ENCODE measurements at regions not wholly inside any gene's neighbourhood (a gene's known extent, or its start where the extent isn't known, plus 50 kb on each side); places are given as distances from the start of the nearest gene placed in this dataset.

GRCh38 chr1:108049178-108049819, 84.3 kb upstream of the VAV3 start:
- CTCF ChIA-PET: no interaction called here
- H3K4me3 ChIP-seq (ENCODE audit: low read length): no peak overlapping the region
- peaks cover 31% of the 10 kb centered on the region for H3K4me1 ChIP-seq (ENCODE audit: insufficient read depth, low read length)
- H3K4me1 Mint-ChIP-seq: peaks cover 0 to 32% (median 20%) of the 10 kb centered on the region in 3 donors
- no peaks in the 10 kb centered on the region for H3K36me3 ChIP-seq (ENCODE audit: insufficient read depth, low read length)
- H3K36me3 Mint-ChIP-seq: peaks cover 0 to 7% (median 0%) of the 10 kb centered on the region in 3 donors
- no peak overlapping the region for H3K27ac ChIP-seq (ENCODE audit: low read depth, low read length)
- H3K27me3 Mint-ChIP-seq: peaks cover 2 to 26% of the 10 kb centered on the region in 2 donors
- H3K9me3 Mint-ChIP-seq: no peaks in the 10 kb centered on the region
- no peaks in the 10 kb centered on the region for H3K27me3 ChIP-seq (ENCODE audit: insufficient read depth, low read length, poor library complexity, severe bottlenecking)
- peak in 2 of 5 donors; percentile 14 to 16 for DNase-seq
- H3K9me3 ChIP-seq (ENCODE audit: low read length): no peaks in the 10 kb centered on the region
- peak overlapping the region in 3 of 7 donors; percentile 29 to 69 (median 56) for H3K4me3 Mint-ChIP-seq
- peak overlapping the region in 1 of 8 donors; percentile 10 for H3K27ac Mint-ChIP-seq
- POLR2A ChIA-PET: no interaction called here

GRCh38 chr1:108048301-108049177, 83.6 kb upstream of the VAV3 start:
- Mint-ChIP-seq H3K36me3 (peaks cover 0 to 7% (median 0%) of the 10 kb centered on the region in 3 donors), H3K9me3 (no peaks in the 10 kb centered on the region), H3K27ac (peak overlapping the region in 1 of 8 donors; percentile 9), H3K4me1 (peaks cover 0 to 32% (median 20%) of the 10 kb centered on the region in 3 donors), H3K27me3 (peaks cover 2 to 26% of the 10 kb centered on the region in 2 donors), H3K4me3 (no peak overlapping the region)
- H3K4me1 ChIP-seq (ENCODE audit: insufficient read depth, low read length): peaks cover 38% of the 10 kb centered on the region
- H3K9me3 ChIP-seq (ENCODE audit: low read length): no peaks in the 10 kb centered on the region
- ChIA-PET CTCF (no interaction called here), POLR2A (no interaction called here)
- no peaks in the 10 kb centered on the region for H3K36me3 ChIP-seq (ENCODE audit: insufficient read depth, low read length)
- H3K27me3 ChIP-seq (ENCODE audit: insufficient read depth, low read length, poor library complexity, severe bottlenecking): no peaks in the 10 kb centered on the region
- no peak overlapping the region for H3K27ac ChIP-seq (ENCODE audit: low read depth, low read length)
- DNase-seq: no peak
- H3K4me3 ChIP-seq (ENCODE audit: low read length): no peak overlapping the region

- no peaks in the 10 kb centered on the region for H3K27me3 ChIP-seq (ENCODE audit: insufficient read depth, low read length, poor library complexity, severe bottlenecking)
- CTCF ChIA-PET: no interaction called here
- H3K36me3 ChIP-seq (ENCODE audit: insufficient read depth, low read length): no peaks in the 10 kb centered on the region
- H3K4me1 ChIP-seq (ENCODE audit: insufficient read depth, low read length): peaks cover 41% of the 10 kb centered on the region
- Mint-ChIP-seq H3K4me3 (no peak overlapping the region), H3K27ac (no peak overlapping the region), H3K9me3 (no peaks in the 10 kb centered on the region), H3K27me3 (peaks cover 2 to 26% of the 10 kb centered on the region in 2 donors), H3K4me1 (peaks cover 9 to 41% (median 20%) of the 10 kb centered on the region in 3 donors), H3K36me3 (peaks cover 0 to 11% (median 0%) of the 10 kb centered on the region in 3 donors)
- no peak for DNase-seq
- no peak overlapping the region for H3K27ac ChIP-seq (ENCODE audit: low read depth, low read length)
- no peaks in the 10 kb centered on the region for H3K9me3 ChIP-seq (ENCODE audit: low read length)
- POLR2A ChIA-PET: no interaction called here
- no peak overlapping the region for H3K4me3 ChIP-seq (ENCODE audit: low read length)
Observed at GRCh38 chr1:108047085-108047484, 82.1 kb upstream of the VAV3 start.

GRCh38 chr1:108046026-108046425, 81.0 kb upstream of the VAV3 start:
- peaks cover 50% of the 10 kb centered on the region for H3K4me1 ChIP-seq (ENCODE audit: insufficient read depth, low read length)
- H3K27me3 ChIP-seq (ENCODE audit: insufficient read depth, low read length, poor library complexity, severe bottlenecking): no peaks in the 10 kb centered on the region
- H3K27ac Mint-ChIP-seq: peak overlapping the region in 1 of 8 donors; percentile 84
- DNase-seq: no peak
- H3K4me1 Mint-ChIP-seq: peaks cover 20 to 48% (median 29%) of the 10 kb centered on the region in 3 donors
- H3K27ac ChIP-seq (ENCODE audit: low read depth, low read length): no peak overlapping the region
- no peak overlapping the region for H3K4me3 ChIP-seq (ENCODE audit: low read length)
- peaks cover 2 to 26% of the 10 kb centered on the region in 2 donors for H3K27me3 Mint-ChIP-seq
- H3K4me3 Mint-ChIP-seq: no peak overlapping the region
- no peaks in the 10 kb centered on the region for H3K36me3 ChIP-seq (ENCODE audit: insufficient read depth, low read length)
- no peaks in the 10 kb centered on the region for H3K9me3 Mint-ChIP-seq
- CTCF ChIA-PET: interaction anchor here (1.1 kb wide), 1 partner anchor 78 kb away, joined by 3 read pairs; no protein-coding TSS in a partner anchor
- POLR2A ChIA-PET: no interaction called here
- peaks cover 0 to 11% (median 0%) of the 10 kb centered on the region in 3 donors for H3K36me3 Mint-ChIP-seq
- H3K9me3 ChIP-seq (ENCODE audit: low read length): no peaks in the 10 kb centered on the region

GRCh38 chr1:108045460-108045859, 80.5 kb upstream of the VAV3 start:
- DNase-seq: no peak
- H3K4me3 ChIP-seq (ENCODE audit: low read length): no peak overlapping the region
- no peaks in the 10 kb centered on the region for H3K9me3 Mint-ChIP-seq
- H3K27me3 Mint-ChIP-seq: peaks cover 2 to 26% of the 10 kb centered on the region in 2 donors
- peaks cover 44% of the 10 kb centered on the region for H3K4me1 ChIP-seq (ENCODE audit: insufficient read depth, low read length)
- H3K36me3 Mint-ChIP-seq: peaks cover 0 to 11% (median 0%) of the 10 kb centered on the region in 3 donors
- no peak overlapping the region for H3K4me3 Mint-ChIP-seq
- ChIA-PET POLR2A (no interaction called here), CTCF (interaction anchor here (1.1 kb wide), 1 partner anchor 79 kb away, joined by 3 read pairs; no protein-coding TSS in a partner anchor)
- H3K4me1 Mint-ChIP-seq: peaks cover 23 to 46% (median 24%) of the 10 kb centered on the region in 3 donors
- no peak overlapping the region for H3K27ac ChIP-seq (ENCODE audit: low read depth, low read length)
- no peaks in the 10 kb centered on the region for H3K9me3 ChIP-seq (ENCODE audit: low read length)
- no peak overlapping the region for H3K27ac Mint-ChIP-seq
- H3K27me3 ChIP-seq (ENCODE audit: insufficient read depth, low read length, poor library complexity, severe bottlenecking): no peaks in the 10 kb centered on the region
- no peaks in the 10 kb centered on the region for H3K36me3 ChIP-seq (ENCODE audit: insufficient read depth, low read length)

GRCh38 chr1:108044318-108044717, 79.3 kb upstream of the VAV3 start:
- no peak overlapping the region for H3K27ac ChIP-seq (ENCODE audit: low read depth, low read length)
- H3K36me3 ChIP-seq (ENCODE audit: insufficient read depth, low read length): no peaks in the 10 kb centered on the region
- no peaks in the 10 kb centered on the region for H3K27me3 ChIP-seq (ENCODE audit: insufficient read depth, low read length, poor library complexity, severe bottlenecking)
- H3K4me3 Mint-ChIP-seq: no peak overlapping the region
- no peak for DNase-seq
- peaks cover 12 to 35% (median 23%) of the 10 kb centered on the region in 3 donors for H3K4me1 Mint-ChIP-seq
- H3K4me1 ChIP-seq (ENCODE audit: insufficient read depth, low read length): peaks cover 33% of the 10 kb centered on the region
- H3K36me3 Mint-ChIP-seq: peaks cover 0 to 4% (median 0%) of the 10 kb centered on the region in 3 donors
- no peaks in the 10 kb centered on the region for H3K9me3 Mint-ChIP-seq
- H3K27me3 Mint-ChIP-seq: peaks cover 2 to 16% of the 10 kb centered on the region in 2 donors
- no peaks in the 10 kb centered on the region for H3K9me3 ChIP-seq (ENCODE audit: low read length)
- CTCF ChIA-PET: no interaction called here
- no peak overlapping the region for H3K27ac Mint-ChIP-seq
- H3K4me3 ChIP-seq (ENCODE audit: low read length): no peak overlapping the region
- POLR2A ChIA-PET: no interaction called here

- DNase-seq: no peak
- Mint-ChIP-seq H3K4me3 (no peak overlapping the region), H3K4me1 (peaks cover 11 to 29% (median 23%) of the 10 kb centered on the region in 3 donors), H3K9me3 (no peaks in the 10 kb centered on the region), H3K27me3 (peaks cover 2 to 16% of the 10 kb centered on the region in 2 donors), H3K27ac (peak overlapping the region in 1 of 8 donors; percentile 12), H3K36me3 (peaks cover 0 to 4% (median 0%) of the 10 kb centered on the region in 3 donors)
- Histone ChIP-seq H3K4me1 (ENCODE audit: insufficient read depth, low read length) (peaks cover 27% of the 10 kb centered on the region), H3K36me3 (ENCODE audit: insufficient read depth, low read length) (no peaks in the 10 kb centered on the region), H3K27me3 (ENCODE audit: insufficient read depth, low read length, poor library complexity, severe bottlenecking) (no peaks in the 10 kb centered on the region), H3K9me3 (ENCODE audit: low read length) (no peaks in the 10 kb centered on the region), H3K27ac (ENCODE audit: low read depth, low read length) (no peak overlapping the region), H3K4me3 (ENCODE audit: low read length) (no peak overlapping the region)
- ChIA-PET POLR2A (no interaction called here), CTCF (no interaction called here)
Observed at GRCh38 chr1:108043707-108044106, 78.7 kb upstream of the VAV3 start.

GRCh38 chr1:108042610-108043009, 77.6 kb upstream of the VAV3 start:
- H3K36me3 ChIP-seq (ENCODE audit: insufficient read depth, low read length): no peaks in the 10 kb centered on the region
- Mint-ChIP-seq H3K4me1 (peaks cover 11 to 26% (median 23%) of the 10 kb centered on the region in 3 donors), H3K4me3 (peak overlapping the region in 1 of 7 donors; percentile 33), H3K9me3 (no peaks in the 10 kb centered on the region), H3K27me3 (peaks cover 2 to 10% of the 10 kb centered on the region in 2 donors), H3K27ac (peak overlapping the region in 1 of 8 donors; percentile 72), H3K36me3 (peaks cover 0 to 4% (median 0%) of the 10 kb centered on the region in 3 donors)
- H3K27ac ChIP-seq (ENCODE audit: low read depth, low read length): no peak overlapping the region
- no peaks in the 10 kb centered on the region for H3K27me3 ChIP-seq (ENCODE audit: insufficient read depth, low read length, poor library complexity, severe bottlenecking)
- CTCF ChIA-PET: no interaction called here
- H3K4me1 ChIP-seq (ENCODE audit: insufficient read depth, low read length): peaks cover 22% of the 10 kb centered on the region
- DNase-seq: no peak
- H3K9me3 ChIP-seq (ENCODE audit: low read length): no peaks in the 10 kb centered on the region
- POLR2A ChIA-PET: interaction anchor here (0.6 kb wide), 1 partner anchor 79 kb away, joined by 3 read pairs; no protein-coding TSS in a partner anchor
- H3K4me3 ChIP-seq (ENCODE audit: low read length): no peak overlapping the region
